ENCODE measurements at regions not wholly inside any gene's neighbourhood (a gene's known extent, or its start where the extent isn't known, plus 50 kb on each side); places are given as distances from the start of the nearest gene placed in this dataset.

DNA sequence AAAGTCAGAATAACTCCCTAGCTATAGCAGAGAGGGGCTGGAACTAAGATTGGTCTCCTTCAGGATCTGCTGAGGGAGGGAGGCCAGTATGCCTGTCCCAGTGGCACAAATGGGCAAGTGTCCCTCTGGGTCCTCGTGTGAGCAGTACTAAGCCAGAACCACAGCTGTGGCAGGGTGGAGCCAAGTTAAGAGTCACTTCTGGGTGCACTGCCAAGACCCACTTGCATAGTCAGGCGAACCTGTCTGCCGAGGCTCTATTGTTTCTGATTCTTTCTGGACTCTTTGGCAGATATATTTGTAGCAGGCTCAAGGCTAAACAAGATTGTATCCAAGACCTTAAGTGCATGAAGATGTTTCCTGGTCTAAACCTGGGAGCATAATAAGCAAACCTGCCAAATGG lies 1123.7 kb upstream of the POU3F4 start:
- Histone ChIP-seq H3K4me1 (ENCODE audit: control insufficient read depth in 1 of 2, insufficient read depth in 2 of 2, low read length in 2 of 2) (no peaks in the 10 kb centered on the region), H3K18ac (ENCODE audit: low read length) (no peak overlapping the region), H3K23ac (ENCODE audit: low read length) (no peak overlapping the region), H2AK5ac (ENCODE audit: low read length) (no peak overlapping the region), H2BK12ac (ENCODE audit: low read length) (no peak overlapping the region), H4K12ac (ENCODE audit: low read depth, low read length) (no peak overlapping the region), H3K79me2 (ENCODE audit: control insufficient read depth, insufficient read depth, low read length, poor library complexity) (no peaks in the 10 kb centered on the region), H3K9me3 (ENCODE audit: insufficient read depth, low read depth, low read length) (no peaks in the 10 kb centered on the region), H2BK5ac (ENCODE audit: low read depth, low read length, poor library complexity) (no peak overlapping the region), H3K9ac (ENCODE audit: low read length) (no peak overlapping the region), H2AFZ (ENCODE audit: insufficient read depth, low read length, poor library complexity) (no peak overlapping the region), H3K4ac (ENCODE audit: low read depth, low read length) (no peak overlapping the region), H3K4me2 (ENCODE audit: low read length) (no peak overlapping the region), H3K36me3 (ENCODE audit: control insufficient read depth in 1 of 2, insufficient read depth in 2 of 2, low read length in 2 of 2) (no peaks in the 10 kb centered on the region), H2BK120ac (ENCODE audit: insufficient read depth, low read length, poor library complexity) (no peak overlapping the region), H4K91ac (ENCODE audit: low read depth, low read length) (no peak overlapping the region), H3K27ac (ENCODE audit: low read depth, low read length) (no peak overlapping the region), H3K4me3 (ENCODE audit: low read depth, low read length) (no peak overlapping the region), H3K14ac (ENCODE audit: low read length) (no peak overlapping the region), H4K8ac (ENCODE audit: low read depth, low read length) (no peak overlapping the region), H3K79me1 (ENCODE audit: low read length) (no peaks in the 10 kb centered on the region), H3K27me3 (ENCODE audit: insufficient read depth, low read length) (no peaks in the 10 kb centered on the region)
- no peak for DNase-seq
- WGBS (ENCODE audit: extremely low coverage, insufficient coverage, insufficient read length): no CpG with 5 or more reads among the region's 3 CpGs

DNA sequence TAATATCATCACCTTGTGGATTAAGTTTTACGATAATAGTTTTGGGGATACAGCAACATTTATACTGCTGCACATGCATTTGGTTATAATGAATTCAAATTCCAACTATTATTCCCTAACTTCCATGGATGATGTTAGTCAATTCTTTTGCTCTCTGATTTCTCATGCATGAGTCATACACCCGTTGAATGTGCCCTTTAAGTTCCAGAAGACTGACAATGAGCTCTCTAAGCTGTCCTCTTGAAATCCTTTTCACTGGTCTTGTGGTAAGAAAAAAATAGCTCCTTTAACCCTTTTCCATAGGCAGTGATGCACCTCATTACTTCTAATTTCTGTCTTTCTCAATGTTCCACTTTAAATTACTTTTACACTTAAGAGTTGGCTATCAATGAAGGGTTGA lies 1095.2 kb upstream of the POU3F4 start:
- Histone ChIP-seq H3K9ac (ENCODE audit: low read length) (no peak overlapping the region), H2AK5ac (ENCODE audit: low read length) (no peak overlapping the region), H3K18ac (ENCODE audit: low read length) (no peak overlapping the region), H2BK120ac (ENCODE audit: insufficient read depth, low read length, poor library complexity) (no peak overlapping the region), H3K4me2 (ENCODE audit: low read length) (no peak overlapping the region), H4K91ac (ENCODE audit: low read depth, low read length) (no peak overlapping the region), H4K12ac (ENCODE audit: low read depth, low read length) (no peak overlapping the region), H3K27me3 (ENCODE audit: insufficient read depth, low read length) (no peaks in the 10 kb centered on the region), H3K79me1 (ENCODE audit: low read length) (no peaks in the 10 kb centered on the region), H2AFZ (ENCODE audit: insufficient read depth, low read length, poor library complexity) (no peak overlapping the region), H3K23ac (ENCODE audit: low read length) (no peak overlapping the region), H3K36me3 (ENCODE audit: control insufficient read depth in 1 of 2, insufficient read depth in 2 of 2, low read length in 2 of 2) (no peaks in the 10 kb centered on the region), H2BK5ac (ENCODE audit: low read depth, low read length, poor library complexity) (no peak overlapping the region), H3K4me1 (ENCODE audit: control insufficient read depth in 1 of 2, insufficient read depth in 2 of 2, low read length in 2 of 2) (no peaks in the 10 kb centered on the region), H3K14ac (ENCODE audit: low read length) (no peak overlapping the region), H3K9me3 (ENCODE audit: insufficient read depth, low read depth, low read length) (no peaks in the 10 kb centered on the region), H3K27ac (ENCODE audit: low read depth, low read length) (no peak overlapping the region), H4K8ac (ENCODE audit: low read depth, low read length) (no peak overlapping the region), H3K79me2 (ENCODE audit: control insufficient read depth, insufficient read depth, low read length, poor library complexity) (no peaks in the 10 kb centered on the region), H3K4me3 (ENCODE audit: low read depth, low read length) (no peak overlapping the region), H2BK12ac (ENCODE audit: low read length) (no peak overlapping the region), H3K4ac (ENCODE audit: low read depth, low read length) (no peak overlapping the region)
- no CpG with 5 or more reads among the region's 2 CpGs for WGBS (ENCODE audit: extremely low coverage, insufficient coverage, insufficient read length)
- DNase-seq: peak in 1 of 2 donors; percentile 3

DNA sequence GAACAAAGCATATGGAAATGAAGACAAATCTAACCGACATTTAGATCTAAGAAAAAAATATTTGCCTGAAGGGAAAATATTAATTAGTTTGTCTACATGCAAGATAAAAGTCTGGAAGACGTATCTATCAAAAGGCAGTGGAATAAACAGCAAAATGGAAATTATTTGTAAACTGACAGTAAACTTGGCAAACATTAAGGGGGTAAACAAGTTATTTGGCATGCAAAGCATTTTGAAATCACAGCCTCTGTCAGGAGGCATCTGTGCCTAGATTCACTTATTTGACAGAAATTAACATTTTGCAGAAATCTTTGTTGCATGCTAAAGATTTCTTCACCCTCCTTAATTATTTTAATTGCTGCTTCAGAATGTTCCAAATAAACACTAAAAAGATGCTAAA lies 1065.8 kb upstream of the POU3F4 start:
- Histone ChIP-seq H4K91ac (ENCODE audit: low read depth, low read length) (no peak overlapping the region), H3K4me1 (ENCODE audit: control insufficient read depth in 1 of 2, insufficient read depth in 2 of 2, low read length in 2 of 2) (no peaks in the 10 kb centered on the region), H3K79me2 (ENCODE audit: control insufficient read depth, insufficient read depth, low read length, poor library complexity) (no peaks in the 10 kb centered on the region), H2AFZ (ENCODE audit: insufficient read depth, low read length, poor library complexity) (no peak overlapping the region), H4K8ac (ENCODE audit: low read depth, low read length) (no peak overlapping the region), H2BK12ac (ENCODE audit: low read length) (no peak overlapping the region), H2BK5ac (ENCODE audit: low read depth, low read length, poor library complexity) (no peak overlapping the region), H3K4me2 (ENCODE audit: low read length) (no peak overlapping the region), H2BK120ac (ENCODE audit: insufficient read depth, low read length, poor library complexity) (no peak overlapping the region), H4K12ac (ENCODE audit: low read depth, low read length) (no peak overlapping the region), H3K27me3 (ENCODE audit: insufficient read depth, low read length) (no peaks in the 10 kb centered on the region), H3K4me3 (ENCODE audit: low read depth, low read length) (no peak overlapping the region), H3K18ac (ENCODE audit: low read length) (no peak overlapping the region), H3K27ac (ENCODE audit: low read depth, low read length) (no peak overlapping the region), H3K4ac (ENCODE audit: low read depth, low read length) (no peak overlapping the region), H3K14ac (ENCODE audit: low read length) (no peak overlapping the region), H2AK5ac (ENCODE audit: low read length) (no peak overlapping the region), H3K9me3 (ENCODE audit: insufficient read depth, low read depth, low read length) (no peaks in the 10 kb centered on the region), H3K36me3 (ENCODE audit: control insufficient read depth in 1 of 2, insufficient read depth in 2 of 2, low read length in 2 of 2) (no peaks in the 10 kb centered on the region), H3K79me1 (ENCODE audit: low read length) (no peaks in the 10 kb centered on the region), H3K23ac (ENCODE audit: low read length) (no peak overlapping the region), H3K9ac (ENCODE audit: low read length) (no peak overlapping the region)
- WGBS (ENCODE audit: extremely low coverage, insufficient coverage, insufficient read length): no CpG with 5 or more reads among the region's 2 CpGs
- DNase-seq: no peak

DNA sequence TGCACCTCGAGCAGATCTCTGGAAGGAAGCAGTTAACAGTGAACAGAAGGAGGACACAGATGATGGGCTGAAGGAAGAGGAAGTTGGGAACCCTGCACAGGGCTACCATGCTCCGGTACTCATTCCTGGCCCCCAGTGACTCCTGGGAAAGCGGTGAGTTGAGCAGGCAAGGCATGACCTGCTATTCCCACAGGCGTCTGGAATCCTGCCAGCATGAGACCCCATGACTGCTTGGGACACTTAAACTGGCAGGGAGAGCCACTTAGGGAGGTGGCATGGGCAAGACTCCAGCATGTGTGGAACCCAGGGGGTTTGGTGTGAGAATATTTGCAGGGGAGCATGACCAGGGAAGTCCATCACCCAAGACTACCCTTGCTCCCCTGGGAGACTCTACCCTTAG lies 1056.4 kb upstream of the POU3F4 start:
- Histone ChIP-seq H3K4me2 (ENCODE audit: low read length) (no peak overlapping the region), H2AFZ (ENCODE audit: insufficient read depth, low read length, poor library complexity) (no peak overlapping the region), H4K91ac (ENCODE audit: low read depth, low read length) (no peak overlapping the region), H2BK120ac (ENCODE audit: insufficient read depth, low read length, poor library complexity) (no peak overlapping the region), H3K4me3 (ENCODE audit: low read depth, low read length) (no peak overlapping the region), H3K9ac (ENCODE audit: low read length) (no peak overlapping the region), H4K8ac (ENCODE audit: low read depth, low read length) (no peak overlapping the region), H3K4me1 (ENCODE audit: control insufficient read depth in 1 of 2, insufficient read depth in 2 of 2, low read length in 2 of 2) (no peaks in the 10 kb centered on the region), H3K9me3 (ENCODE audit: insufficient read depth, low read depth, low read length) (peaks cover 3% of the 10 kb centered on the region), H3K27ac (ENCODE audit: low read depth, low read length) (no peak overlapping the region), H3K27me3 (ENCODE audit: insufficient read depth, low read length) (no peaks in the 10 kb centered on the region), H3K79me2 (ENCODE audit: control insufficient read depth, insufficient read depth, low read length, poor library complexity) (no peaks in the 10 kb centered on the region), H3K79me1 (ENCODE audit: low read length) (no peaks in the 10 kb centered on the region), H3K14ac (ENCODE audit: low read length) (no peak overlapping the region), H3K18ac (ENCODE audit: low read length) (no peak overlapping the region), H4K12ac (ENCODE audit: low read depth, low read length) (no peak overlapping the region), H3K23ac (ENCODE audit: low read length) (no peak overlapping the region), H3K4ac (ENCODE audit: low read depth, low read length) (no peak overlapping the region), H2BK5ac (ENCODE audit: low read depth, low read length, poor library complexity) (no peak overlapping the region), H2BK12ac (ENCODE audit: low read length) (no peak overlapping the region), H2AK5ac (ENCODE audit: low read length) (no peak overlapping the region), H3K36me3 (ENCODE audit: control insufficient read depth in 1 of 2, insufficient read depth in 2 of 2, low read length in 2 of 2) (no peaks in the 10 kb centered on the region)
- no CpG with 5 or more reads among the region's 4 CpGs for WGBS (ENCODE audit: extremely low coverage, insufficient coverage, insufficient read length)
- no peak for DNase-seq
